Esophagus squamous epithelium (tissue), 4 donors: ENCODE measurements at regions not wholly inside any gene's neighbourhood (a gene's known extent, or its start where the extent isn't known, plus 50 kb on each side); places are given as distances from the start of the nearest gene placed in this dataset.

Source experiments
- POLR2A ChIP-seq, 4 donors: fragments of 450-650 bp; IDR thresholded peaks; one replicate each; pipeline ENCODE4 v1.6.1; 2017; ENCODE audit warnings: antibody characterized with exemption in 4 of 4, mild to moderate bottlenecking in 4 of 4, moderate library complexity in 3 of 4
- TF ChIP-seq, protein P1 (sequence below), 6 experiments: fragments of 450-650 bp in 4 of 6; fragments of 200-600 bp in 2 of 6; sonication (generic) in 2 of 6; IDR thresholded peaks; one replicate each; pipeline ENCODE4 v1.5.1; 2016 to 2019; ENCODE audit warnings: antibody characterized with exemption in 6 of 6, mild to moderate bottlenecking in 4 of 6, moderate library complexity in 4 of 6

DNA sequence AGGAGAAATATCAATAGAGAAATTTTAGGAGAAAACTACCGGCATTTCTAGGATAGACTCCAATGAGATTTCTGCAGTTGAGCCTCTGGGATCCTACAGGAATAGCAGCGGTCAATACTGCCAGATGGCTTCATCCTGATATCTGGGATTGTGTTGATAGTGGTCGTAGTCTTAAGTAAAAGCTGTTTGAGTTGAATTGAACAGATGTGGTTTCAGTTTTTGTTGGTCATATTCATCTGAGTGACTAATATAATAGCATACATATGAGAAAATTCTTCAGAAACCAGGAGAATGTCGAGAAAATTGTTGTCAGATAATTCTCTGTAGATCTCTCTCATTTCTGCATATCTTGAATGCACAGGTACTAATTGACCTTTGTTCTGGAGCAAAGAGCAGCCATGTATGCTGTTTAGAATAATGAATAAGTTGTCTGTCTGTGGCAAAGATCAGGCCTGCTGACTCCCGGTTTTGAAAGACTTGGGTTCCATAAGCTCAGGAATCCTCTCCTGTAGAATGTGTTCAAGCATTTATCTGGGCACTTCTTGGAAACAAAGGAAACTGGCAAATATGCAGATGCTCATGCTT, 288.1 kb downstream of the TMX3 start:
- TF ChIP-seq, protein P1, sequence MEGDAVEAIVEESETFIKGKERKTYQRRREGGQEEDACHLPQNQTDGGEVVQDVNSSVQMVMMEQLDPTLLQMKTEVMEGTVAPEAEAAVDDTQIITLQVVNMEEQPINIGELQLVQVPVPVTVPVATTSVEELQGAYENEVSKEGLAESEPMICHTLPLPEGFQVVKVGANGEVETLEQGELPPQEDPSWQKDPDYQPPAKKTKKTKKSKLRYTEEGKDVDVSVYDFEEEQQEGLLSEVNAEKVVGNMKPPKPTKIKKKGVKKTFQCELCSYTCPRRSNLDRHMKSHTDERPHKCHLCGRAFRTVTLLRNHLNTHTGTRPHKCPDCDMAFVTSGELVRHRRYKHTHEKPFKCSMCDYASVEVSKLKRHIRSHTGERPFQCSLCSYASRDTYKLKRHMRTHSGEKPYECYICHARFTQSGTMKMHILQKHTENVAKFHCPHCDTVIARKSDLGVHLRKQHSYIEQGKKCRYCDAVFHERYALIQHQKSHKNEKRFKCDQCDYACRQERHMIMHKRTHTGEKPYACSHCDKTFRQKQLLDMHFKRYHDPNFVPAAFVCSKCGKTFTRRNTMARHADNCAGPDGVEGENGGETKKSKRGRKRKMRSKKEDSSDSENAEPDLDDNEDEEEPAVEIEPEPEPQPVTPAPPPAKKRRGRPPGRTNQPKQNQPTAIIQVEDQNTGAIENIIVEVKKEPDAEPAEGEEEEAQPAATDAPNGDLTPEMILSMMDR (IDR thresholded peaks at IDR 0.05) = no peak
- no peak for TF ChIP-seq POLR2A (IDR thresholded peaks at IDR 0.05)
